ENCODE measurements at regions not wholly inside any gene's neighbourhood (a gene's known extent, or its start where the extent isn't known, plus 50 kb on each side); places are given as distances from the start of the nearest gene placed in this dataset.
"Not testable (repeated sequence)": the region's sequence is repeated elsewhere in the genome, so short reads cannot be mapped to it uniquely, and the experiment has no call there.

DNA sequence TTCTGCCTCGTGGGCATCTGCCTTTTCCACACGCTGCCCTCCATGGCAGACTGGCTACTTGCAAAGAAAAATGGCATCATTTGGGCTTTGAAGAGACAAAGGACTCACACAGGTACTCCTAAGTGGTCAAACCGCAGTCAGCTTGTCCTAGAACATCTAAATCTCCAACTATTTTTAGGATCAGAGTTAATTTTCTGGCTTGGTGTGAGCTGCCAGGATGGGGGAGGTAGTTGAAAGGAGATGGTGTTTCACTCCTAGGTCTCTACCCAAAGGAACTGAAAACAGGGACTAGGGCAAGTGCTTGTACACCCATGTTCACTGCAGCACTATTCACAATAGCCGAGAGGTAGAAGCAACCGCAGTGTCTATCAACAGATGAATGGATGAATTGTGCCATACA, 107.9 kb upstream of the ATL2 start:
- DNase-seq (ENCODE audit: low read depth in 2 of 2, low spot score in 1 of 2) = no peak

DNA sequence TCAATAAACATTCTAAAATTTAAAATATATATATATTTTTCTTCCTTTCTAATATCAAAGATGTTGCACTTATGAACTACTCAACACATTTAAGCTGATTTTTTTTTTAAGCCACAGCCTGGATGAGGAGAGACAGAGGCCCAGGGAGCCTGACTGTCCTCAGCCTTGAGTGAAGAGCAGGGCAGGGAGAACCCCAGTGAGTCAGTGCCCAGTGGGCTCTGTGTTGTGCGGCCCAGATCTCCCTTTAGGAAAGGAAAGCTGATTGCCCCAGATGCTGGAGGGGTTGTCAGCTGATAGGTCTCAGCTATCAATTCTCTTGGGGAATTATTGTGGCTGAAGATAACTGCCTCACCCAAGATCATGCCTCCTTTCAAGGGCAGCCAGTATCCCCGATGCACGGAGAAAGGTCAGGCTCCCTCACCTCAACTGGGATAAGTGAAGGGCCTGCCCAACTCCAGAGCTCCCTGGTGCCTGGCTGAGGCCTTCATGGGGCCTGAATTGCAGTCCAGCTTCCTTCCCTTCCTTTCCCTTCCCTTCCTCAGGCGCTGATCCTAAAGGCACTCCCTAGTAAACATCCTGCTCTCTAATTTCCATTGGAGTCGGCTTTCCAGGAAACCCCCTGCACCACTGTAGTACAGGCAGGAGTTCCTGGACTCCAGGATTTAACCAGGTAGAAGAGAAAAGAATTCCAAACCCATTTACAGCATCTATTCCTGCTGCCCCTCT, 106.9 kb upstream of the ATL2 start:
- DNase-seq (ENCODE audit: low read depth in 2 of 2, low spot score in 1 of 2) = no peak

DNA sequence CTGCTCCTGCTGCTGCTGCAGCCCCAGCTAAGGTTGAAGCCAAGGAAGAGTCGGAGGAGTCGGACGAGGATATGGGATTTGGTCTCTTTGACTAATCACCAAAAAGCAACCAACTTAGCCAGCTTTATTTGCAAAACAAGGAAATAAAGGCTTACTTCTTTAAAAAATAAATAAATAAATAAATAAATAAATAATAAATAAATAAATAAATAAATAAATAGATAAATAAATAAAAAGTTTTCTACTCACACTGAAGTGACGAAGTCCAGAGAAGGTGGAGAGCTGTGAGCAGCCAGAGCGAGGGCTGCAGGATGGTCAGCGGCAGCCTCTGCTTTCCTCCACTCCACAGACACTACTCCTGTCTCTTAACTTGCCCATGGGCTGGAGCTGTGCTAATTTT, 105.6 kb upstream of the ATL2 start:
- DNase-seq (ENCODE audit: low read depth in 2 of 2, low spot score in 1 of 2) = not testable (repeated sequence)

DNA sequence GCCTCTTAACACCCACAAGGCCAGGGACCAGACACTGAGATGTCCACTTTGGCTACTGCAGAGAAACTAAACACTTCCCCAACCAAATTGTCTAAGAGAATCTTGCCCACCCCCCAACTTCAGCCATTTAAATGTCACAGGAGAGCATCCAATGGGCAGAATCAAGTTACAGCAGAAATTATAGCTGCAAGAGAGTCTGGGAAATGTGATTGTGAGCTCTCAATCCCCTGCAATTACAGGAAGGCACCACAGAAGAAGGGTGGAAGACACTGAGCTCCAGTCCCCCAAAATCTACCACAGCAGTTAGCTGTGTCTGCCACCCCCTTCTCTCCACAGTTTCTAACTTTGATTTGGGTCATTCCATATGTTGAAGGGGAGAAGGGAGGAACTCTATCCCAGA, 103.5 kb upstream of the ATL2 start:
- DNase-seq (ENCODE audit: low read depth in 2 of 2, low spot score in 1 of 2) = no peak

DNA sequence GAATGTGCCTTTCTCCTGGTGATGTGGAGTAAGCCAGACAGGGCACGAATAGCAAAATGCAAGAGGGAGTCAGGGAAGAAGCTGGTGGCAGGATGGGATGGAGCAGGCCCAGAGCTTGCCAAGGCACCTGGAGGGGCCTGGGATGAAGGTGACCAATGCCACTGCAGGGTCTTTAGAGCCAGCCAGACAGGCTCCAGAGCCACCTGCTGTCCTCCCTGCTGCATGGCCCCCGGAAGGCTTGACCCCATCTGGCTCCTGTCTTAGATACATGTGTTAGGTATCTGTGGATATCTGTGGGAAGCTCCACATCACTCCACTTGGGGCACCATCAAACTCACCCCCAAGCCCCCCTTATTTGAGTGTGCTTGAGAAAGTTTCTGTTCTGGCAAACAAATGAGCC, 99.9 kb upstream of the ATL2 start:
- no peak for DNase-seq (ENCODE audit: low read depth in 2 of 2, low spot score in 1 of 2)

DNA sequence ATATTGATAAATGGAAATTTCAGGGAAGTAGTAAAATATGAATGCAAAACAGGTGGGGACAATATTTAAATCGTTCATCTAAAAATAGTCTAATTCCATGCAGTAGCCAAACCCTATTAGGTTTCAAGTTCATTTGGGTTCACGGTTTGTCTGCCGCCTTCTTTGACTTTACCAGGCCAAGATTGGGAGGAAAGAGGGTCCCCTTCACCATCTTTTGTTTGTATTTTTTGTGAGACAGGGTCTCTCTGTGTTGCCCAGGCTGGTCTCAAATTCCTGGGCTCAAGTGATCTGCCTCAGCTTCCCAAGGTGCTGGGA, 98.5 kb upstream of the ATL2 start:
- no peak for DNase-seq (ENCODE audit: low read depth in 2 of 2, low spot score in 1 of 2)

DNA sequence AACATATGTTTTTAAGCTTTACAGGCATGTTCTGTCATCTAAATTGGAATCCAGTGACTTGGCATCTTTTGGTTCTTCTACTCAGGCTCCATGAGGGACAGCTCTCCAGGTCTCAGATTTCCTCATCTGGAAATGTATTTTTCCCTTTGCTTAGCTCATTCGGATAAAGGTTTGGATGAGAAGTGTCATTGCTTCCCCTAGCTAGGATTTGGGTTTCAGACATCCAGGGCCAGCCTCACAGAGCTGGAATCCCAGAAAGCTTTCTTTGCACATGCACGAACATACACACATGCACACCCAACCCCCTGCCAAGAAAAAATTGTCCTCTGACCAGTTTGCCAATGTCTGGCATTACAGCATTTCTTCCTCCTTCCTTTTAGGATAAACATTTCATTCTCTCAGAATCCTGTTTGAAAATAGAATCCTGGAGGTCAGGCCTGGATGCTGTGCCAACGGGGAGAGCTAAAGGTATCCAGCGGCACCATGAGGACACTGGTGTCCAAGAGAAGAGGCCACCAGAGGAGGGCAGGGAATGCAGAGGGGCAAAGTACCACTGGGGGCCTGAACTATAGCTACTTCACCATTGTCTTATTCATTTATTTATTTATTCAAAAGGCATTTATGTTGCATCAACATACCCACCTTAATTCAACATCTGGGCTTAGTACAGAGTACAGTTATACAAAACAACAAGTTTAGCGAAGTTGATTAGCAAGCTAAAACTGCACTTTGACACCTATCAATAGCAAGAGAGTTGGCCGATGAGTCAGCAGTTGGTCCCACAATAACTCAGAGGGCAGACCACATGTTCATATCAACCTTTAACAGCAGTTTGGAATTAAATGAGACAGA, 97.9 kb upstream of the ATL2 start:
- DNase-seq (ENCODE audit: low read depth in 2 of 2, low spot score in 1 of 2) = no peak

DNA sequence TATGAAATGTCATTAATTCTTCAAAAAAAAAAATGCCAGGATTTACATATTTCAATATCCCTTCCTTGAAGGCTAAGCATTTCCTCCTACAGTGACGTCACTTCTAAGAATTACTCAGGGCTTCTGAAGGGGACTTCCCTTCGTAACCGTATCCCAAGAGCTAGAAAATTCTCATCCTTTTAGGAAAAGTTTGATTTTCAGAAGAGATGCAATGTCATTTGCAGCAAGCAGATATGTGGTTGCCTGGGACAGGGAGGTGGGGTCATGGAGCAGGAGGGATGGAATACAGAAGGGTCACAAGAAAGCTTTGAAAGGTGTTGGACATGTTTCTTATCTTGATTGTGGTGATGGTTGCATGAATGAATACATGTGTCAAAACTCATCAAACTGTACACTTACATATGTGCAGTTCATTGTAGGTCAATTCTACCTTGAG, 97.0 kb upstream of the ATL2 start:
- DNase-seq (ENCODE audit: low read depth in 2 of 2, low spot score in 1 of 2) = no peak

DNA sequence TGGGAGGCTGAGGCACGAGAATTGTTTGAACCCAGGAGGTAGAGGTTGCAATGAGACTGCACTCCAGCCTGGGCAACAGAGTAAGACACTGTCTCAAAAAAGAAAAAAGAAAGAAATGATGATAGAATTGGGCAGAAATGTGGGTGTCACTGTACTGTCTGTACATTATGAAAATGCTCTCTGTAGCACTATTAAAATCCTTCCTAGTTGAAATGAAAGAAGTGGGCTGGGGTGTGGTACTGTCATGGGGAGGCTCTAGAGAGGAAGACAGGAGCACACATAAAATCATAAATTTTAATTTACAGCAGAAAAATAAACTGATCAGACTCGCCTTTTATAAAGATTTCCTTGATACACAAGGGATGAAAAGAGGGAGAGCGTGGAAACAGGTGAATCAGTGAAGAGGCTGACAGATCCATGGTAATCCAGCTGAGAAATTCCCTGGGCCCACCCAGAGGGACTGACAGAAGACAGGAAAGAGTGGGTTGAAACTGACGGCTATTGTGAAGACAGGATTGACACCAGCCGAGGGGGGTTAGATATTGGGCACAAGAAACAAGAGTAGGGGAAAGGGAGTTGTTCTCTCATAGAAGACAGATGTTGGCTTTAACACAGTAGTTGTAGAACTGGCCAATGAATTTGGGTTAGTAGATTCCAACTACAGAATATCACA, 96.4 kb upstream of the ATL2 start:
- no peak for DNase-seq (ENCODE audit: low read depth in 2 of 2, low spot score in 1 of 2)

DNA sequence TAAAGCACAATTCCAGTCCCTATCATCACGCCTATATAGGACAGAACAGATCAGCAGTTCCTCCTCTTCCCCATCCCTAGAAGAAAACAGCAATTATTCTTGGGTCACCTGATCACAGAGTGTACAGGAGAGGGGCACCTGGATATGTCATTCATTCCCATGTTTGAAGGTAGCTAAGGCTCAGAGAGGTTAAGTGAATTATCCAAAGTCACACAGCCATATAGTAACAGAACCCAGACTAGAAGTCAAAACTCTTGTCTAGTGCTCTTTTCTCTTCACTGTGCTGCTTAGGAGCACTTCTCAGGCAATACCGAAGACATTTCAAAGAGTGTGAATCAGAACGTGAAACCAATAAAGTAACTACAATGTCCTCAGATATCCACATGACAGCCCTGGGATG, 93.0 kb upstream of the ATL2 start:
- no peak for DNase-seq (ENCODE audit: low read depth in 2 of 2, low spot score in 1 of 2)

DNA sequence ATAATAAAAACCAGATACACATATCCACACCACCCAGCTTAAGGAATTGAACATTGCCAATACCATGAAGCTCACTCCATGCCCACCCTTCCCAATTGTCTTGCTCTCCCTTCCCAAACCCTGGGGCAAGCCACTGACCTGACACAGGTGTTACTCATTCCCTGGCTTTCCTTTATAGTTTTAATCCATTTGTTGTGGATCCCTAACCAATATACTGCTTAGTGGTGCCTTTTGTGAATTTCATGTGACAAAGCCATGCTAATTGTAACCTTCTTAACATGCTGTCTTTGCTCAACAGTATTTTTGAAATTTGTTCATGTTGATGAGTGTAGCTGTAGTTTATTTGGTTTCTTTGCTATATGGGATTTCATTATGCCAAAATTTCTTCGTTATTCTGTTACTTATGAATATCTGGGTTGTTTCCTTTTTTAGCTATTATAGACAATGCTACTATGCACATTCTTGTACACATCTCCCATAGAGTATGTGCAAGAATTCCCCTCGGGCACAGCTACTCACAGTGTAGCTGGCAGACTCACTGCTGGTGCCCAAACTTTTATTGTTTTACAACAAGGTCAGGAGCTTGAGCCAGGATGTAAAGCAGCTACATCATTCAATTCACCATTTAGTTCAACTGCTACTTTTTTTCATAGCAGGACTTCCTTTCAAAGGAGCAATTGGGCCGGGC, 90.8 kb upstream of the ATL2 start:
- no peak for DNase-seq (ENCODE audit: low read depth in 2 of 2, low spot score in 1 of 2)

DNA sequence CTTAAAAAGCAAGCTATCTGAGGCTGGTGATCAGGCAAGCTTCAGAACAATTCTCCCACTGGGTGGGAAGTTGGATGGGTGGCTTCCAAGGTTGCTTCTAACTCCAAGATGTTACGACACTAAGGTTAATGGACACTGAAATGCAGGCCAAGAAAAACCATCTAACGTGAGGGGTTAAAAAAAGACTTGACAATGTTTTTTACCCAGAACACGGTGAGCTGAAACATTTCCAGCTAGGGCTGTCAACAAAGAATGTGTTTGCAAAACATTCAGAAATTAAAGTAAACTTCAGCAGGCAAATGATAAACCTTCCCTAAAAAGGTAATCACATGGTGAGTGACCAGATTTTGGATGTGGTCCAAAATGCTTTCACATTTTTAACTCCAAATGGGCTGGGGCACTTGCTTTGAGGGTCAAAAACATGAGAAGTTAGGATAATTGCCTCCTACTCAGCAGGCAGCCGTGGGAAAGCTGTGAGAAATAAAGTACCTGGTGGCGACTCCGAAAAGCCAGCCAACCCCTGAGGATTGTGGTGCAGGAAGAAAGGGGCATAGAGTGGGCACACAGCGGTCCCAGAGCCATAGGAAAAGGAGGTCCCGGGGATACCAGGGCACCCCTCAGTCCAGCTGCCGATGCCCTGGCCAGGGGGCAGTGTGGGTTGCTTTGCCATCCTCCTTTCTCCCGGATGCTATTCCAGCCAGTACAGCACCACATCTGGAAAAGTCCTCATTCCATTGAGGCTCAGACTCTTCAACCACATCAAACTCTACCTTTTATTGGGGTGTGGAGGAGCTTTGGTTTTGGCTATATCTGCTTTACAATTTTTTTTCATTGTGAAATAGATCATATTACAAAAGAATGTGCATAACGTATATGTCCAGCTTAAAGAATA, 90.0 kb upstream of the ATL2 start:
- no peak for DNase-seq (ENCODE audit: low read depth in 2 of 2, low spot score in 1 of 2)

DNA sequence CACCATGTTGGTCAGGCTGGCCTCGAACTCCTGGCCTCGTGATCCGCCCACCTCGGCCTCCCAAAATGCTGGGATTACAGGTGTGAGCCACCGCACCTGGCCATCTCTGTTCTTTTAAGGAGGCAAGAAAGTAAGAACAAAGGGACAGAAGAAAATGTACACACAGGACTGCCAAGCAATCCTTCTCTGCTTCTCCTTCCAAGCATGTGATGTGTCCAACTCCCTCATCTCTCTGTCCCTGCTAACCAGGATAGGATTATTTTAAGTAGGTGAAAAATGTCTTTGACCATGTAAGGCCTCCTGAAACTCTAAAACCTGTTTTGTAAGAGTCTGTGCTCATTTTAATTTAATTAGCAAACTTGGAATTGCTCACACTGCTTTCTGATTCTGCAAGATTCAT, 89.3 kb upstream of the ATL2 start:
- DNase-seq (ENCODE audit: low read depth in 2 of 2, low spot score in 1 of 2) = no peak

DNA sequence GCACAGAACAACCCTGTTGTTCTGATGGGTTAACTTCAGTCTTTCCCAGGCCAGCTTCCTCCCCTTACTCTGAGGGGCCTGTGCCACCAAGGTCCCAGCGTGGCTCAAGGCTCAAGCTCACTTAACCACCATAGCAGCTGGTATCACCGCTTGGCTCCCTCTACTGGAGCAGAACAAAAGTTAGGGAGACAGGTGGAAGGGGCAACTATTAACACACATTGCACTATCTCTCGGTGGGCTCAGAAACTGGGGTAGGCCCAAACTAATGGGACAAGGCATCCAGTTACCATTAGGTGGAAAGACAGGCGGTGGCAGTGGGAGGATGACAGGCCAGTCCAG, 88.7 kb upstream of the ATL2 start:
- no peak for DNase-seq (ENCODE audit: low read depth in 2 of 2, low spot score in 1 of 2)

DNA sequence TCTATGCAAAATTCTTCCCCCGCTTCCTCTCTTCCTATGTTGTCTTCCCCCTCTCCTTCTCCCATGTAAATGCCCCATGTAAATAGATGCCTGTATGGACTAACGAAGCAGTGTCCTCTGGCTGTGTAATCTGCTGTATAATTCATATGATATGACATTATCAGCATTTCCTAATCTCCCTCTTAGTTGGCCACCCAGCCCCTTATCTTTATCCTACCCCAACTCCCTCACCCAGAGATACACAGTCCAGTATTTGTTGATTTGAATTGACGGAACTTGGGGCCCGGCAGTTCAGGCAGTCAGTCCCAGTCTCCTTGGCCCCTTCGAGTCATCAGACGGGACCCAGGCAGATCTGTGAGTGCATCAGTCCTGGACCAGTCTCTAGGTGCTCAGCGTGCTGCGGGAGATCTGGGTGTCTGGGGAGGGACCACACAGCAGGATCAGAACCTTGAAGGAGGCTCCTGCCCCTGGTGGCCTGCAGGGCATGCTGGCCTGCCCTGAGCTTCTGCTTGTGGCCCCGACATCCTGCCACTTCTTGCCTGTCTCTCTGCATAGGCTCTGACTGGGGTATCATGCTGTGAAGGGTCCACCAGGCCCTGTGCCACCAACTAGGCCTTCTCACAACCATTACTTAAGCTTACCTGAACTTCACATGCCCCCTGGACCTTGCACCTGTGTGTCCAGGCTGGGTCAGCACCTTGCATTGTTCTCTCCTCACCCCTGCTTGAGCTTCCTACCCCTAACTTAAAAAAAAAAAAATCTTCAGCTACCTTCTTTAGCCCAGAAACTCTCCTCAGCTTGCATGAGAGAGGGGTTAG, 88.1 kb upstream of the ATL2 start:
- no peak for DNase-seq (ENCODE audit: low read depth in 2 of 2, low spot score in 1 of 2)

DNA sequence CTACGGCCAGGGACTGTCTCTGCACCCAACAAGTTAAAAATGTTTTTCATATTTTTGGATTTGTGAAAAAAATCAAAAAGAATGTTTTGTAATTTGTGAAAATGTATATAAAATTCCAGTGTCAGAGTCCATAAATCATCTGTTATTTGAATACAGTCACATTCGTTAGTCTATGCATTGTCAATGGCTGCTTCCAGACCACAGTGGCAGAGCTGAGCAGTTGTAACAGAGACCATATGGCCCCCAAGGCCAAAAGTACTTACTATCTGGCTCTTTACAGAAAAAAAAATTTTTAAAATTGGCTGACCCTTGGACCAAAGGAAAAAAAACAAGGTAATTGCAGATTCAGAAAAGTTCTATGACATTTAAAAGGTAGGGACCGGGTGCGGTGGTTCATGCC, 86.7 kb upstream of the ATL2 start:
- no peak for DNase-seq (ENCODE audit: low read depth in 2 of 2, low spot score in 1 of 2)

DNA sequence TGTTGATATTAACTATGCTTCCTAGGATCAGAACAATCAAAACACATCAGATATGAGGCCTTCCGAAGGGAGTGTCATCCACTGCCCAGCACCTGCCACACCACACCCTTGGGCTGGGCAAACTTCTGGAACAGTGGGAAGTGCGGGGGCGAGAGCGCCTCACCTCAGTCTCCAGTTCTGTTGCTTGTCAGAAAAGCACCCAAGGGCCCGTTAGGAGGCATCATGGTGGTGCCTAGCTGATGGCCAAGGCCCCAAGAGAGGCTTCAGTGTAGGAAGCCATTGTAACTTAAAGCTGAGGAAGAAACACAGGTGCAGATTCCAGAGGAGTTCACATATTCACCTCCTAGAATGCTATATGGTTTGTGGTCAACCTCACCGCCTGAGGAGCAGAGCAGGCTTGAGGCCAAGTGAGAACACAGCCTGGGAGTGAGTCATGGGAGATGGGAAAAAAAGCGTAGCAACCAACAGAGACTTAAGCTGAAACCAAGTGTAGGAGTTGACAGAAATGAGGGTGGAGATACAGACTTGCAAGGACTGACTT, 85.1 kb upstream of the ATL2 start:
- no peak for DNase-seq (ENCODE audit: low read depth in 2 of 2, low spot score in 1 of 2)

DNA sequence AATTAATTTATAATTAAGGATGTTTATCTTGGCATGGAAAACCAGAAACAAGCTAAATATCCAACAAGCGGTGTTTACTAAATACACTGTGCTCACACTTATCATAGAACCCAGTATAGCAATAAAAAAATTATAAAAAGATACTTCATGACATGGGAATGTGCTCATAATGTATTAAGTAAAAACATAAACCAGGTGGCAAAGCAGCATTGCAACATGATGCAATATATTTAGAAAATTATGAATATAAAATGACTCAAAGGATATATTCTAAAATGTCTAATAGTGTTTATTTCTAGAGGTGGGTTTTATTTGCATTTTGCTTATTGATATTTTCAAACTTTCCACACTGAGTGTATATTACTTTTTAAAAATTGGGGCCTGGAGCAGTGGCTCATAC, 84.4 kb upstream of the ATL2 start:
- no peak for DNase-seq (ENCODE audit: low read depth in 2 of 2, low spot score in 1 of 2)

DNA sequence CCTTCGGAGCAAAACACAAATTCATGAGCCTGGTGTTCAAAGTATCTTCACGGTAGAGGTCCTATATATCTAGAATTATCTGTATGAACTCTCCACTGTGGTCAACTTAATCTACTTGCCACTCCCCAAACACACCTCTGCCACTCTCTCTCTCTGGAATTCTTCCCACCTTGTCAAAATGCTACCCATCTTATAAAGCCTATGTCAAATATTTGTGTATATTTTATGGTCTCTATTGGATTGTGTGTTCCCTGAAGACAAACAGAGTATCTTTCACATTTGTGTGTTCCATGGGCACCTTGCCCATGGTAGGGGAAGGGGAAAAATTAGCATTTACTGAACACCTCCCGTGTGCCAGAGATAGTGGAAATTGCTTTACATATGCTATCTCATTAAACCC, 83.2 kb upstream of the ATL2 start:
- no peak for DNase-seq (ENCODE audit: low read depth in 2 of 2, low spot score in 1 of 2)

DNA sequence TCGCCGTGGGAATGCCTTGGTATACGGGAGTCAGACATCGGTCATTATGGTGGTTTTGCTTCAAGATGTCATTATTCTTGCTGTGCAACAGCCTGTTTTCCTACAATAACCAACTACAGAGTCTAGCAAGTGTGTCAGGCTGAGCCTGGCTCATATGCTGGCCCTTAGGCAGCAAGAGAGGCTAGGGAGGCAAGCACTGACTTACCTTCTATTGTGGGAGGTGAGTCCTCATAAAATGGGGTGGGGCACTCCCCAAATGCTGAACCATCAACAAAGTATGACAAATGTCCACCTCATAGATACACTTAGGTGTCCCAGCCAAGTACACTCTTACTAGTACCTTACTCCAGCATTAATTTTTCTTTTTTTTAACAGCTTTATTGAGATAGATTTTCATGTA, 77.0 kb upstream of the ATL2 start:
- DNase-seq (ENCODE audit: low read depth in 2 of 2, low spot score in 1 of 2) = no peak

Data from stimulated activated CD8-positive, alpha-beta memory T cell treated with anti-CD3 and anti-CD28 coated beads, Interleukin-4, amount 100 ng/mL, for 1 hour (primary cell).